HG03521 (cell line): ENCODE measurements at regions not wholly inside any gene's neighbourhood (a gene's known extent, or its start where the extent isn't known, plus 50 kb on each side); places are given as distances from the start of the nearest gene placed in this dataset.
A peak's percentile ranks its signal among the peaks of the same experiment; 100 is the strongest.
"Not testable (repeated sequence)": the region's sequence is repeated elsewhere in the genome, so short reads cannot be mapped to it uniquely, and the experiment has no call there.

ENCODE experiments used
- ATAC-seq: cut with Tn5 transposase; IDR thresholded peaks from one replicate; pipeline ENCODE4 v1.9.1; 2021; ENCODE audit warnings: mild to moderate bottlenecking, moderate library complexity; ENCODE audit not compliant: unreplicated experiment

DNA sequence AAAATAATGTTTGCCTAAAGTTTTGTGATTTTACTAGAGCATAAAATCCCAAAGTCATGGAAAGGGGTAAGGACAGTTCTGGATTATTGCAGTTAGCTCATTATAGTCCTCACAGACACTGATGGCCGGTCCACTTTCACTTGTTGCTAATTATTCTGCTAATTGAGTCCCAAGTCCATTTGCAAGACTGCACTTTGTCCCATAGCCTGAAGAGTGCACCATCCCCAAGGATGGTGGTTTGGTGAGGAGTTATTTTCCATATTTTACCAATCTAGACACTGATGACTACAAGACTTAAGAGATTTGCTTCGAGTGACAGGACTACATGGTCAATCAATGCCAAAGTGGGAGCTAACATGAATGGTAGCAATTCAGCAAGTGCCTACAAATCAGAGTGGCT is 181.8 kb upstream of the CACNA2D1 start:
- no peak for ATAC-seq

DNA sequence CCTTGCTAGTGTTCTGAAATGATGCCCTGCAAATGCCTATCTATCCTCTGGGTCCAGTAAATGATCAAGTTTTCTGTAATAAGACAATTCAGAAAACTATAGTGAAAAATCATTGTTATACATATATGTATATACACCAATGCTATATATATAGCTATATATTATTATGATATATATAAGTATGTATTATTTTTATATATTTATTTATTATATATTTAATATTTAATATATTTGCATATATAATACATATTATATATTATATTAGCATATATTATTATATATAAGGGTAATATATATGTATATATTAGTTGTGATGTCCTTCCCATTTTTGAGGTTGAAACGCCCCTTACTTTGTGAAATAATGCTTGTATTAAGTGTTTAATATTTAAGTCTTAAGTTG is 181.4 kb upstream of the CACNA2D1 start:
- ATAC-seq: no peak

DNA sequence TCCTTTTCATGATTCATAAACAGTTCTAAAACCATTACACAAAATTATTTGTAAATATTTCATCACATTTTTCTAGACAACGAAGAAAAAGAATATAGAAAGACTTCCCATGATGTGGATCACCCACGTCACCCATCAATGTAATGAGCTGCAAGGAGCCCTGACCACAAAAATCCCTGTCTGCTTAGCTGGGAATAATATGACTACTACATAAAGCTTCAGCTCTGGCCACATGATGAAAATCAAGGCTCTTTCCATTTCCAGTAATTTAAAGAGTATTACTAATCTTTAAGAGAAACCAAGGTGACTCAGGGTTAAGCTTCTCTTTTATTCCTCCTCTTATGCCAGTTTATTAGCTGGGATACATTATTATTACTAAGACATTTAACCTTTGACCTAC is 180.8 kb upstream of the CACNA2D1 start:
- ATAC-seq: no peak

DNA sequence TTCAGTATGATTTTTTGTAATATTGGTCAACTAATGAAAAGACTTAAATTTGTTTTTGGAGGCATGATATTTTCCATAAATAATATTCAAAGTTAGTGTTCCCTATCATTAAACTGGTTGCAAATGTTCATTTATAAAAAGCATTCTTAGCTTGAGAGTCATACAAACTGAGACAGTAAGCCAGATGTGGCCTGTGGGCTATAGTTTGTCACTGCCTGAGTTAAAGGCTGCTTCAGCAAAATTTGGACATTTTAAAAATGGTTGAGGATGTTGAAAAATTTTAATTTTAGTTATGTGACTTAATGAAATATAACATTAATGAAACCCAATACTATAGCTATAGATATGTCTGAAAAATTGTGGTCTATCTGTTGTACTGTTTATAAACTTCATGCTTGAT is 180.2 kb upstream of the CACNA2D1 start:
- ATAC-seq: no peak

DNA sequence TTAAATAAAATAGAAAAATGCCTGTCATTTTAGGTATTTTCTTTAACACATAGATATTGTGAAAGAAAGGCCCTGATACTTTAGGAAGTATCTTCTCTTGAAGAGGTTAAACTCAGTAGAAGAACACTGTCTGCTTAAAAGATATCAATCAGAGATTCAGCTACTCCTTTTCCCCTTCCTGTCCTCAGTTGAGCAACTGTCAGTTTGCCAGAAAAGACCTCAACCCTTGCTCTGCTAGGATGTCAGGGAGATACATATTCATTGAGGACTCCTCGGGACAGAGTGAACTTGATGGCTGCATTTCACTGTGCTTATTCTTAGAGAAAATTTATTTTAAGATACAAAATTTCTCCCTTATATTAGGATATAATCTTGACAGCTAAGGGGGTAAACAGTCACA is 173.6 kb upstream of the CACNA2D1 start:
- no peak for ATAC-seq

DNA sequence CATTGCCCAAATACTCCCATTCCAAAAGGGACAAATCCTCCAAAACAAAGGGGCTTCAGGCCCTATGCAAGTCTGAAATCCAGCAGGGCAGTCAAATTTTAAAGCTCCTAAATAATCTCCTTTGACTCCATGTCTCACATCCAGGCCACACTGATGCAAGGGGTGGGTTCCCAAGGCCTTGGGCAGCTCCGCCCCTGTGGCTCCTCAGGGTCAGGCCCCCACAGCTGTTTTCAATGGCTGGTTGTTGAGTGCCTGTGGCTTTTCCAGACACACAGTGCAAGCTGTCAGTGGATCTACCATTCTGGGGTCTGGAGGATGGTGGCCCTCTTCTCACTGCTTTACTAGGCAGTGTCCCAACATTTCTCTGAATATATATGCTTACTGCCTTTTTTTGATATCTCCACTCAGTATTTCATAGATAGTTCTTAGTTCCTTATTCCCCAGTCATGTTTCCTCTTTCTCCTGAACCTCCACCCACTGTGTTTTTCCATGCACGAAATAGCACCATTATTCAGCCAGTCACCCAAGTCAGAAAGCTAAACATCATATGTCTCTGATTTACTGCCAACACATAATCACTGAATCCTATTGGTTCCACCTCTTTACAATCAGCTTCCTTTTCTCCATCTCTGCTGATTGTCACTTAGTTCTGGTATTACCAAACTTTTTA is 172.6 kb upstream of the CACNA2D1 start:
- ATAC-seq: no peak

DNA sequence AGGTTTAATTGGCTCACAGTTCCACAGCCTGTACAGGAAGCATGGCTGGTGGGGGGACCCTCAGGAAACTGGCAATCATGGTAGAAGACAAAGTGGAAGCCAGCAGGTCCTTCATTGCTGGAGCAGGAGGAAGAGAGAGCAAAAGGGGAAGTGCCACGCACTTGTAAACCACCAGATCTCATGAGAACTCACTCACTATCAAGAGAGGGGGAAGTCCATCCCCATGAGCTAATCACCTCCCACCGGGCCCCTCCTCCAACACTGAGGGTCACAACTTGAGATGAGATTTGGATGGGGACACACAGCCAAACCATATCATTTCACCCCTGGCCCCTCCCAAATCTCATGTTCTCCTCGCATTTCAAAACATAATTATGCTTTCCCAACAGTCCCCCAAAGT is 171.9 kb upstream of the CACNA2D1 start:
- peak; percentile 51 for ATAC-seq

DNA sequence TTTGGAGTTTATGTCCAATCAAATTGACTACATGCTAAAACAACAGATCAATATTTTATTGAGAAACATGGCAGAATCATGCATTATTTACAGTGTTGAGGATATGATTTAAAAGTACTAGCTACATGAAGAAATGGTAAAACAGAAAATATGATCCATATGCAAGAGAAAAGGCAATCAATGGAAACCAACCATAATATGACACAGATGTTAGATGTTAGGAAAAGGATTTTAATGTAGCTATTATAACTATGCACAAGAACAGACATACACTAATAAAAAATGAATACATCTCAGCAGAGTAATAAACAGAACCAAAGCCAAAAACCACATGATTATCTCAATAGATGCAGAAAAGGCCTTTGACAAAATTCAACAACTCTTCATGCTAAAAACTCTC is 166.2 kb upstream of the CACNA2D1 start:
- ATAC-seq: no peak

DNA sequence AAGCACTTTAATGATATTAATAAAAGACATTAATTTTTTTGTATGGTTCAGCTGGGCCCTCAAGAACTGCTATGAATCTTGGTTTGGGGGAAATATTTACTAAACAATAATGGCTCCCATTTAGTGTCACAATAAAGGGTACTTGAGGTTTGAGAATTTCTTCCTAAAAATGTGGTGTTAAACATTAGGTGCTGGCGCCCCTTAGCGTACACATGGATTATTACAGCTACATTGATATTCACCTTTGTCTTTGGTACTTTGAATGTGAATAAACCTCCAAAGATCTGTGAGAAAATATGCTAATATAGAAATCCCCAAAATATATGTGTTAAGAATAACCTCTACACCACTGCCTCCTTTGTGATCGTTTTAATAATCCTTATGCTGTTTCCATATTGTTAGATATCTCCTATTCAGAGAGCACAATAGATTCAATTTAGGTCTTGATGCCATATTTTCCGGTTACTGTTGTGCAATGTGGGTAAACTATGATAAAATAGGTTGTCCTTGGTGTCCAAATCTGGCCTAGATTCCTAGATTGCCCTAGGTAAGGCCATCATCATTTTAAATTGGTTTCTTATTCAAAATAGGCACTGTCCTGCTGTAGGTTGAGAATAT is 161.8 kb upstream of the CACNA2D1 start:
- ATAC-seq: peak; percentile 50

DNA sequence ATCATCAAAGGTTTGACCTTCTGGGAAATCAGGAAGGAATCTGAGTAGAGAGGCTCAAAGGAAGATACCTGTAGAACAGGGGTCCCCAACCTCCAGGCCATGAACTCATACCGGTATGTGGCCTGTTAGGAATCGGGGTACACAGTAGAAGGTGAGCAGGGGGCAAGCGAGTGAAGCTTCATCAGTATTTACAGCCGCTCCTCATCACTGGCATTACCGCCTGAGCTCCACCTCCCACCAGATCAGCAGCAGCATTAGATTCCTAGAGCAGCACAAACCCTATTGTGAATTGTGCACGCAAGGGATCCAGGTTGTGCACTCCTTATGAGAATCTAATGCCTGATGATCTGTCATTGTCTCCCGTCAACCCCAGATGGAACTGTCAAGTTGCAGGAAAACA is 158.5 kb upstream of the CACNA2D1 start:
- ATAC-seq: no peak

DNA sequence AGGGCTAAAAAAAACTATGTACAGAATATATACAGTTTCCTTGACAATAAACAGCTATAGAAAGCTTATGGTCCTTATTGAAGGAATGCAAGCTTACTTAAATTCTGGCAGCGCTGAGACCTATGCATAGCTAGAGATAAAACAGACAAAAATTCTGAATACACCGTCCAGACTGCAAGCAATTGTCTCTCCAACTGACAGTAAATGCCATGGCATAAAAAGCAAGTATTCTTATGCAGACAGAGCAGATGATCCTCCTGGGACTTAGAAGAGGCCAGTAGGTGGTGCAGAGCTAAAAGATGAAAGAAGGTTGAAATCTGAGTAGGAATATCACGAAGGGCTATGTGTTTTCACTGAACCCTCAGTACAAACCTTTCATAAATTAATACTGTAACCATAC is 157.0 kb upstream of the CACNA2D1 start:
- ATAC-seq: no peak

DNA sequence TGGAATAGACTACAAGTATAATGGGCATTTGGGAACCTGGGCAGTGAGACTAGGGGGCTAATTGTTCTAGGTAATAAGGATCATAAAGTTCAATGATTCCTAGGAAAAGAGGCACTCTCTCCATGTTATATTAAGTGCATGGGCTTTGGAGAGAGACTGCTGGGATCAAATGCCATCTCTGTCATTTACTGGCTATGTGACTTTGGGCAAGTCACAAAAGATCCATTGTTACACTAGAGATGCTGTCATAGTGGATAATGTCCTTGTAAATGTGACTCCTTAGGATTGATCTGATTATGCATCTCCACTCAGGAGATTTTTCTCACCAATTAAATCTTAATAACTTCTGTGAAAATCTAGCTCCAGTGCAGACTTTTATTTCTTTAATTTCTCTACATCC is 156.3 kb upstream of the CACNA2D1 start:
- no peak for ATAC-seq

DNA sequence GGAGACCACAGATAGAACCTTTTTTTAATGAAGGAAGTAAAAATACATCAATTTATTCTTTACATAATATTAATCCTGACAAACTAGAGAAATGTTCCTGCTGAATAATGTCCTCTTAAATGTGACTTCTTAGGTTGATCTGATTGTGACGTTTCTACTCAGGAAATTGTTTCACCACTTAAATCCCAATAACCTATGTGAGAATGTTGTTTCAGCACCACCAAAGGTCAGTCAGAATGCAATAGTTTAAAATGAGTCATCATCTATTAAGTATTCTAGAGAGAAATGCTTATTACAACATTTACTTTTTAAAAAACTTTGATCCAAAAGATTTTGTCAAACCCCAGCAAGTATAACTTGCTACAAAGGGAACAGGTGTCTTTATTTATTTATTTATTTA is 155.4 kb upstream of the CACNA2D1 start:
- no peak for ATAC-seq

DNA sequence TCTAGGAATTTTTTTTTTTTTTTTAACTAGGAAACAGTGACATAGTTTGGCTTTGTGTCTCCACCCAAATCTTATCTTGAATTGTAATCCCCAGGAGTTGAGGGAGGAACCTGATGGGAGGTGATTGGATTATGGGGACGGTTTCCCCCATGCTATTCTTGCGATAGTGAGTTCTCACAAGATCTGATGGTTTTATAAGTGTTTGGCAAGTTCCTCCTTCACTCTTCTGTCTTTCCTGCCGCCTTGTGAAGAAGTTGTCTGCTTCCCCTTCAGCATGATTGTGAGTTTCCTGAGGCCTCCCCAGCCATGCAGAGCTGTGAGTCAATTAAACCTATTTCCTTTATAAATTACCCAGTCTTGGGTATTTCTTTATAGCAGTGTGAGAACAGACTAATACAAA is 152.2 kb upstream of the CACNA2D1 start:
- ATAC-seq: not testable (repeated sequence)

DNA sequence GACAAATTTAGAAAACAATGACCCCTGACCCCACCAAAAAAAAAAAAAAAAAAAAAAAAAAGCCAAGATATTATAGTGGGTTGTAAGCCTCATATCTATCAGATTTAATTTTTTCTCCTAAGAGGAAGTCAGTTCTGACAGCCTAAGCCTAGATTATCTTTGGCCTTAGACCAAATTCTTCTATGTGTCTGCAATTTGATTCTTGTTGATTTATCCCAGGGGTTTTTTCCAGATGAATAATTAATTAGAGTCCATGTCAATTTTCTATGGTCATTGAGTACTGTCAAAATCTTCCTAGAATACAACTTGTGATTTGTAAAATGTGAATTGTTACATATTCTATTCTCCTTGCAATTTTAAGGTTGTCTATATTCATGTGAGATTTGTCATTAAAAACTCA is 151.6 kb upstream of the CACNA2D1 start:
- ATAC-seq: no peak

DNA sequence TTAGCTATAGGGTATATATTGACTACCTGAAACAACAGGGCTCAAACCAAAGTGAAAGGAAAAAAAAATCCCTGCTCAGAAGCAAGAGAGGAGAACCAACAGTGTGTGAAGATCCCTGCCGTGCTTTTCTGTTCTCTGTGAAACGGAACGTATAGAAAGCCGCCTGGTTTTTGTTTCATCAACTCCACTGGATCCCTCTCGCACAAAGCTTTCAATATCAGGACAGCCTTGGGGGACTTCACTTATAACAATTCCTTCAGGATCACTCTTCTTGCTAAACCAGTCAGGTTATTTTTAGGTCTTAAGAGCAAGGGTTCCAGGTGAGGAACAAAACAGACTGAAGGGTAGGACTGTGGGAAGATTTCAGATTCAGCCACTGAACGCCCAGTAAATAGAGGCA is 151.1 kb upstream of the CACNA2D1 start:
- no peak for ATAC-seq

DNA sequence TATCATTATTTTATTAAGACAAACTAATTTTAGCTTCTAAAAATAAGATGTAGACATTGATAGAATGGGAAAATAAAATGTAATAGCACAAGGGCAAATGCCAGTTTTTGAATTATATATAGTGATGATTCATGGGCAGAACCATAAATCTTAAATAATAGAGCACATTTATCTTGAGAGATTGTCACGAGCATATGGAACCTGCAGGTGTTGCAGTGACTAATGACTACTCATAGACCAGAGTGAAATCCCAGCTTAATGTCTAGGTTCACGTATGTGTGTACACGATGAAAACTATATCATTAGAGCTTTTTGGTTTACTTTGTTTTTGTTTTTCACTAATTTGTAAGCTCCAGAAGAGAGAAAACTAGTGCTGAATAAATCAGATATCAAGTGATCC is 150.2 kb upstream of the CACNA2D1 start:
- no peak for ATAC-seq

DNA sequence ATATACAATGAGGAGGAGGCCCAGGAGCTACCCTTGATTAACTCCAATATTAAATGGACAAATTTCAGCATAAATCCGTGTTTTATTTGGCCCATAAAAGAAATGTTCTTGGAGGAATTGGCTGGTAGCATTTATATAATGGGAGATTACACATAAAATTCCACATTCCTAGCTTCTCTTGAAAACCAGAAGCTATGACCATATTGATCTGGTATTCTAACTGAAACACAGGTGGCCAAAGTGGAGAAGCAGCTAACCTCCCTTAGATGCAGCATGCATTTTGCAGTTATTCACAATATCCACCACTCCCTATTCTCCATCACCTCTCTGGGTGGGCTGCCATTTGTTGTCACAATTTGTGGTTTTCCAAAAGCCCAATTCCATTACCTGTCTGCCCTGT is 148.8 kb upstream of the CACNA2D1 start:
- no peak for ATAC-seq

DNA sequence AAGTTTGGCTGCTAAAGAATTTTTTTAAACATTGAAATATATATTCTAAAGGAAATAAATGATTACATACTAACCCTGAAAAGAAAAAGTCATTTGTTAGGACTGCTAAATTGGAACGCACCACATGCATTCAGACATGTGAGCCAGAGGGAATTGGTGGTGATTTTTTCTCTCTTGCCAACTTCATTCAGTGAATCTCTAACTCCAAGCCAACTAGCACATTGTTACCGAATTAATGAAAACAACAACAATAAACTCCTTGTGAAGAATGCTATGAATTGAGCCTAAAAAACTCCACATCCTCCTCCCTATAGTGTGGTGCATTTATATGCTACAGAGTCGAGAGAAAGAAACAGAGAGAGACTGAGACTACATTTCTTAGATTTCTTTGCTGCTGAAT is 135.5 kb upstream of the CACNA2D1 start:
- no peak for ATAC-seq

DNA sequence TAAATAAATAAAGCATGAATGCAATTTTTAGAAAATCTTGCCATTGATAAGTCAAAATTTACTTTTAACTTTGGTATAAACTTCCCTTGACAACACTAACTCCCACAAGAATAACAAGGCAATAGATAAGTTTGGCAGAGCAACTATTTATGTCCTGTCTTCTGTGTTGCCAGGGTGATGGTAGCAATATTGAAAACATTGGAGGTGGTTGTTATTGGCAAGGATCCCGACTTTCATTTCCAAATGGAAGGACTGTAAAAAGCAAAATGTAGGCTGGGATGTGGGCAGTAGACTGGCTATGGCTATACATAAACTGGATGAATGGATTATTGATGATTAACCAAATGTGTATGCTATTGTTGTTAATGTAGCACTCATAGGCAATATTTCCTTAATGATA is 134.9 kb upstream of the CACNA2D1 start:
- ATAC-seq: no peak

DNA sequence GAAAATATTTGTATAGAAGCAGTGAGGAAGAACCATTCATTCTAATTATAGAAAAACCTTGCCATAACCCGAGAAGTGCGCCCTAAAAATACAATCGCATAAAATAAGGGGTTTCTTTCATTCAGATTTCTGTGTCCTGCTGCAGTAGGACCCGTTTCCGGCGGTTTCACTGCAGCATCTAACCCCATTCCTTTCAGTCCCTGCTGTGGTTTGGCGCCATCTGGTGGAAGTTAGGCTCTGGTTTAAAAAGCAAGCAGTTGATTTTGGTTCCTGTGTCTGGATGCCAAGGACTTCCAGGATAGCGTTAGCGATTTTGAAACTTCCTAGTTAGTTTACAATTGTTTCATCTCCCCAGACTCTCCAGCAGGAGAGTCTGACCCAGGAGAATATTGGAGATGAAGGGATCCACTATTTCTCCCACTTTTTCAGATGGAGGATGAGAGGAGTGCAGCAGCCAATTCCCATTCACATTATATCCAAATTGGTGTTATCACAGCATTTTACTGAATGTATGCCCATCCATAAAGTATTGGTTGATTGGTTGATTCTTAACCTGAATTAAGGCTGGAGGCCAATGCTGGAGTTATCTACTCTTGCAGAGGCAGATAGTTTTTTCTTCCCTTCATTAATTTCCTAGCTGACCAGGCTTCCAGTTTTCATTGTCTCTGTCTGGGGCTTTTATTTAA is 128.8 kb upstream of the CACNA2D1 start:
- peak; percentile 82 for ATAC-seq

DNA sequence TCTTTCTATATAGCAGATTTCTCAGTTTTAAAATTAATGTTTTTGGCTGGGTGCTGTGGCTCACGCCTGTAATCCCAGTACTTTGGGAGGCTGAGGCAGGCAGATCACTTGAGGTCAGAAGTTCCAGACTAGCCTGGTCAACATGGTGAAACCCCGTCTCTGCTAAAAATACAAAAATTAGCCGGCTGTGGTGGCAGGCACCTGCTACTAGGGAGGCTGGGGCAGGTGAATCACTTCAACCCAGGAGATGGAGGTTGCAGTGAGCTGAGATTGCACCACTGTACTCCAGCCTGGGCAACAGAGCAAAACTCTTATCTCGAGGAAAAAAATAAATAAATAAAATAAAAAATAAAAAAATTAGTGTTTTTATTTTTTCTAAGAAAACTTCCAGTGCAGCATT is 127.5 kb upstream of the CACNA2D1 start:
- ATAC-seq: not testable (repeated sequence)
